ENCODE measurements at regions not wholly inside any gene's neighbourhood (a gene's known extent, or its start where the extent isn't known, plus 50 kb on each side); places are given as distances from the start of the nearest gene placed in this dataset.

DNA sequence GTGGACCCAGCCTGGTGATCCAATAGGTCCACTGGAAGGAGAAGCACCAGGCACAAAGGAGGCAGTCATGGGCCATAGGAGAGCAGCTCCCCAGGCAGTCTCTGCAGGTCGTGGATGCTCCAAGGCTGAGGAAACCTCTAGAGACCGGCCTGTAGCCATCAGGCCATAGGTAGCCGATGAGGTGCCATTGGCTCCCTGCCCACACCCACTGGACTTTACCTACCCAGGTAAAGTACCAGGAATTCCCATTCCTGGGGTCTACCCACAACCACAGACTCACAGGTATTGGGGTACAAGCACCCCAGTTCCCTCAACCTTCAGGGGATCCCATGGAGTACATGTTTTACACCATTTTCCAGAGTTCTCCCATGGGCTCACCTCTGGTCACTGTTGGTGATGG, 188.0 kb upstream of the TCERG1L start:
- Histone ChIP-seq H3K4me1 (no peaks in the 10 kb centered on the region), H3K4me3 (ENCODE audit: low read depth, low read length) (no peak overlapping the region), H3K36me3 (ENCODE audit: control insufficient read depth, insufficient read depth, low read length) (no peaks in the 10 kb centered on the region), H3K27me3 (replicated peaks; ENCODE audit: control insufficient read depth, insufficient read depth, low read length) (no peaks in the 10 kb centered on the region), H3K9me3 (peaks cover 9% of the 10 kb centered on the region)
- TF ChIP-seq, protein P1, sequence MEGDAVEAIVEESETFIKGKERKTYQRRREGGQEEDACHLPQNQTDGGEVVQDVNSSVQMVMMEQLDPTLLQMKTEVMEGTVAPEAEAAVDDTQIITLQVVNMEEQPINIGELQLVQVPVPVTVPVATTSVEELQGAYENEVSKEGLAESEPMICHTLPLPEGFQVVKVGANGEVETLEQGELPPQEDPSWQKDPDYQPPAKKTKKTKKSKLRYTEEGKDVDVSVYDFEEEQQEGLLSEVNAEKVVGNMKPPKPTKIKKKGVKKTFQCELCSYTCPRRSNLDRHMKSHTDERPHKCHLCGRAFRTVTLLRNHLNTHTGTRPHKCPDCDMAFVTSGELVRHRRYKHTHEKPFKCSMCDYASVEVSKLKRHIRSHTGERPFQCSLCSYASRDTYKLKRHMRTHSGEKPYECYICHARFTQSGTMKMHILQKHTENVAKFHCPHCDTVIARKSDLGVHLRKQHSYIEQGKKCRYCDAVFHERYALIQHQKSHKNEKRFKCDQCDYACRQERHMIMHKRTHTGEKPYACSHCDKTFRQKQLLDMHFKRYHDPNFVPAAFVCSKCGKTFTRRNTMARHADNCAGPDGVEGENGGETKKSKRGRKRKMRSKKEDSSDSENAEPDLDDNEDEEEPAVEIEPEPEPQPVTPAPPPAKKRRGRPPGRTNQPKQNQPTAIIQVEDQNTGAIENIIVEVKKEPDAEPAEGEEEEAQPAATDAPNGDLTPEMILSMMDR (IDR thresholded peaks at IDR 0.05; ENCODE audit: insufficient read depth in 1 of 2, low read depth in 1 of 2, low read length in 1 of 2, severe bottlenecking in 1 of 2, unreplicated experiment in 1 of 2), result no peak
- Mint-ChIP-seq H3K27me3 (ENCODE audit: insufficient read depth, unreplicated experiment) (no peaks in the 10 kb centered on the region), H3K4me1 (ENCODE audit: low read depth, unreplicated experiment) (no peaks in the 10 kb centered on the region), H3K9me3 (ENCODE audit: unreplicated experiment) (peaks cover 54% of the 10 kb centered on the region), H3K4me3 (ENCODE audit: unreplicated experiment) (no peak overlapping the region), H3K36me3 (ENCODE audit: insufficient read depth, unreplicated experiment) (no peaks in the 10 kb centered on the region), H3K27ac (ENCODE audit: unreplicated experiment) (no peak overlapping the region)
- CTCF ChIA-PET, result no interaction called here
- no TSS peak for BruUV-seq (replicated peaks)
- POLR2A ChIA-PET, result no interaction called here
- intact Hi-C loops (cut with micrococcal nuclease; ENCODE audit: unreplicated experiment), result no loop called here
- no peak for DNase-seq

DNA sequence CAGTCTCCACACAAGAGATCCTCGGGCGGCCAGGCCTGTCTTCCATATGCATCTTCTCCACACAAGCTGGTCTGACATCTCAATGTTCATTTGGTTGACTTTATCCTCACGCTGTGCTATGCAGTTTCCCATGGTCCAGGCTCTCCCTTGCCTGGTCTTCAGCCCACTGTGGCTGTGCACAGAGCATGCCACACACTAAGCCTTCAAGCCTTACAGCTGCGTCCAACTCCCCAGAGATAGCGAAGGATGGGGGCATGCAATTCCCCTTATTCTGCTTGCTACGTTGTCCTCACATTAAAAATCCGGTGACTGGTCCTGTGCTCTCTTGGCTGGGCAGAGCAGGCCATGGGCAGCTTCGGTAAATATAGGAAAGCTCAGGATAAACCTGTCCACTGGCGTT, 188.7 kb upstream of the TCERG1L start:
- DNase-seq, result no peak
- no peaks in the 10 kb centered on the region for H3K36me3 ChIP-seq (ENCODE audit: control insufficient read depth, insufficient read depth, low read length)
- peaks cover 9% of the 10 kb centered on the region for H3K9me3 ChIP-seq
- POLR2A ChIA-PET, result no interaction called here
- Mint-ChIP-seq H3K4me1 (ENCODE audit: low read depth, unreplicated experiment) (no peaks in the 10 kb centered on the region), H3K27ac (ENCODE audit: unreplicated experiment) (no peak overlapping the region), H3K9me3 (ENCODE audit: unreplicated experiment) (peaks cover 48% of the 10 kb centered on the region), H3K27me3 (ENCODE audit: insufficient read depth, unreplicated experiment) (no peaks in the 10 kb centered on the region), H3K36me3 (ENCODE audit: insufficient read depth, unreplicated experiment) (no peaks in the 10 kb centered on the region), H3K4me3 (ENCODE audit: unreplicated experiment) (no peak overlapping the region)
- H3K4me1 ChIP-seq, result no peaks in the 10 kb centered on the region
- CTCF ChIA-PET, result no interaction called here
- BruUV-seq (replicated peaks), result no TSS peak
- intact Hi-C loops (cut with micrococcal nuclease; ENCODE audit: unreplicated experiment), result no loop called here
- TF ChIP-seq, protein P1 (IDR thresholded peaks at IDR 0.05; ENCODE audit: insufficient read depth in 1 of 2, low read depth in 1 of 2, low read length in 1 of 2, severe bottlenecking in 1 of 2, unreplicated experiment in 1 of 2), result no peak
- H3K4me3 ChIP-seq (ENCODE audit: low read depth, low read length), result no peak overlapping the region
- no peaks in the 10 kb centered on the region for H3K27me3 ChIP-seq (replicated peaks; ENCODE audit: control insufficient read depth, insufficient read depth, low read length)

DNA sequence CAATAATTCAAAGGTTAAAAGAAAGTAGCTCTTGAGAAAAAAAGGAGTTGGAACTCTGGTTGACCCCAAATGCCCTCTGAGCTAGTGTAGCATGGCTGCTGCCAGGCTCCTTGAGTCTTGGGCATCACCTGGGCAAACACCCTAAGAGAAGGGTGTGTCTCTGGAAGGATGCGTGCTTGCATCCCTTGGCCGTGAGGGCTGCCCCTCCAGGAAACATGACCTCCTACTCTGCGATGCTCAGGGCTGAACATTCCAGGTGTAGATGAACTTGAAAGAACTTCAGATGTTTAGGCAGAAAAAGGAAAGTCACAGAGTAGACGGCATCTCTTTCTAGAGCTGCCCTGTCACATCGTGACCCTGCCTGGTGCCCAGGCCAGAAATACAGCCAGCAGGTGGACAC, 189.4 kb upstream of the TCERG1L start:
- H3K4me3 Mint-ChIP-seq (ENCODE audit: unreplicated experiment), result no peak overlapping the region
- H3K4me1 Mint-ChIP-seq (ENCODE audit: low read depth, unreplicated experiment), result no peaks in the 10 kb centered on the region
- ChIA-PET POLR2A (no interaction called here), CTCF (no interaction called here)
- no peaks in the 10 kb centered on the region for H3K4me1 ChIP-seq
- intact Hi-C loops (cut with micrococcal nuclease; ENCODE audit: unreplicated experiment), result no loop called here
- no peaks in the 10 kb centered on the region for H3K27me3 ChIP-seq (replicated peaks; ENCODE audit: control insufficient read depth, insufficient read depth, low read length)
- H3K36me3 ChIP-seq (ENCODE audit: control insufficient read depth, insufficient read depth, low read length), result no peaks in the 10 kb centered on the region
- H3K9me3 ChIP-seq, result peaks cover 9% of the 10 kb centered on the region
- peaks cover 45% of the 10 kb centered on the region for H3K9me3 Mint-ChIP-seq (ENCODE audit: unreplicated experiment)
- H3K4me3 ChIP-seq (ENCODE audit: low read depth, low read length), result no peak overlapping the region
- TF ChIP-seq, protein P1 (IDR thresholded peaks at IDR 0.05; ENCODE audit: insufficient read depth in 1 of 2, low read depth in 1 of 2, low read length in 1 of 2, severe bottlenecking in 1 of 2, unreplicated experiment in 1 of 2), result no peak
- H3K36me3 Mint-ChIP-seq (ENCODE audit: insufficient read depth, unreplicated experiment), result no peaks in the 10 kb centered on the region
- BruUV-seq (replicated peaks), result no TSS peak
- no peaks in the 10 kb centered on the region for H3K27me3 Mint-ChIP-seq (ENCODE audit: insufficient read depth, unreplicated experiment)
- no peak for DNase-seq
- H3K27ac Mint-ChIP-seq (ENCODE audit: unreplicated experiment), result no peak overlapping the region

All from Caco-2 (cell line).